HUES48 (cell line): ENCODE measurements at regions not wholly inside any gene's neighbourhood (a gene's known extent, or its start where the extent isn't known, plus 50 kb on each side); places are given as distances from the start of the nearest gene placed in this dataset.
A peak's percentile ranks its signal among the peaks of the same experiment; 100 is the strongest.

Experiments used
- H3K27ac ChIP-seq: one replicate; pipeline ENCODE4 v1.7.0; 2013; ENCODE audit warnings: low read depth, low read length, inconsistent platforms
- H3K27me3 ChIP-seq: 2 replicates; pipeline ENCODE4 v1.6.1; 2013; ENCODE audit warnings: mild to moderate bottlenecking, low read length; ENCODE audit not compliant: control insufficient read depth, insufficient read depth
- H3K36me3 ChIP-seq: 2 replicates; pipeline ENCODE4 v1.6.1; 2013; ENCODE audit warnings: low read length; ENCODE audit not compliant: control insufficient read depth, insufficient read depth
- H3K4me1 ChIP-seq: 2 replicates; pipeline ENCODE4 v1.6.1; 2013; ENCODE audit warnings: mild to moderate bottlenecking, low read length; ENCODE audit not compliant: control insufficient read depth, insufficient read depth
- H3K4me3 ChIP-seq: 2 replicates; pipeline ENCODE4 v1.5.1; 2013; ENCODE audit warnings: mild to moderate bottlenecking, low read depth, low read length
- H3K9ac ChIP-seq: 2 replicates; pipeline ENCODE4 v1.6.1; 2013; ENCODE audit warnings: mild to moderate bottlenecking, low read depth, low read length, moderate library complexity
- H3K9me3 ChIP-seq: 2 replicates; pipeline ENCODE4 v1.6.1; 2013; ENCODE audit warnings: low read length; ENCODE audit not compliant: control insufficient read depth, insufficient read depth

DNA sequence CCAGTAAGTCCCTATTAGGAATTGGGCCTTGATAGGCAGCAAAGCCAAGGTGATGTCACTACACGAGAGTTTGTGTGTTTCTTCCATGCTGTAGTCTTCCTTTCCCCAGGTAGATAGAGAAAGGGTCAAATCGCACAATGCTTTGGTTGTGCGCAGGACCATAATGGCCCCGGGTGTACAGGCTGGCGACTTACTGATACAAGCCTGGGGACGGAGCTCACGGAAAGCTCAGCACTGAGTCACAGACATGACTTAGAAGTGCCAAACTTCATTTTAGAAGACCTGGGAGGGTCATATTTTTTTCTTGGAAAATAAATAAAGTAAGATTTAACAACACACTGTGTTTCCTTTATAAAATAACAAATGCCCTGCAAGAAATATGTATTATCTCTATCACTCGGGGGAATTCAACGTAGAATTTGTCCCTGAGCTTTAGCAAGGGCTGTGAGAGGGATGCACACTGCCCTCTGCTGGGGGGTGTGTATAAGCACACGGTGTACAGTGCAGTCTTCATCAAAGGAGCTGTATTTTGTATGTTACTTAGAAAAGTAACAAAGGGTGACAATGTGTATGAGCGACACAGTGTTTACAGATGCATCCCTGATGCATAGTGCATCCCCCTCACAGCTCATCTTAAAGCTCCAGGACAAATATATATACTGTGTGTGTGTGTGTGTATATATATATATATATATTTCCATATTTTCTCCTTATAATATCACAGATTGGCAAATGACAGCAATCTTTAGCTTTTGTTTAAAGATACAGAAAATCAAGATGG, 254.5 kb upstream of the VEGFC start:
- Histone ChIP-seq H3K27me3 (no peaks in the 10 kb centered on the region), H3K4me3 (0 out of 2 replicates have a peak overlapping the region, but pooled peaks have one; percentile 27), H3K9me3 (no peaks in the 10 kb centered on the region), H3K36me3 (no peaks in the 10 kb centered on the region), H3K9ac (no peak overlapping the region), H3K27ac (no peak overlapping the region), H3K4me1 (no peaks in the 10 kb centered on the region)

DNA sequence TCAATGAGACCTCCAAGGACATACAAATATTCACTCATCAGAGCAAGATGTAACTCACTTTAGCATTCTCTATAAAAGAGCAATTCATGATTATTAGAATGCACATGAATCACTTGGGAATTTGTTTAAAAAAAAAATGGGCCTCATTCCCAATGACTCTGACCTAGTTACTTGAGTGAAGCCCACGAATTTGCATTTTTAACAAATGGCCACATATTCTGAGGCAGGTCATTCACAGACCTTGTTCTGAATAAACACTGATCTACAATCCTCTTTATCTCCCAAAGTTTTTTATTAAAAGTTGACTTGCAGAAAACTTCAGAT, 255.1 kb upstream of the VEGFC start:
- Histone ChIP-seq H3K4me1 (no peaks in the 10 kb centered on the region), H3K27me3 (no peaks in the 10 kb centered on the region), H3K4me3 (no peak overlapping the region), H3K9ac (no peak overlapping the region), H3K27ac (no peak overlapping the region), H3K9me3 (no peaks in the 10 kb centered on the region), H3K36me3 (no peaks in the 10 kb centered on the region)

DNA sequence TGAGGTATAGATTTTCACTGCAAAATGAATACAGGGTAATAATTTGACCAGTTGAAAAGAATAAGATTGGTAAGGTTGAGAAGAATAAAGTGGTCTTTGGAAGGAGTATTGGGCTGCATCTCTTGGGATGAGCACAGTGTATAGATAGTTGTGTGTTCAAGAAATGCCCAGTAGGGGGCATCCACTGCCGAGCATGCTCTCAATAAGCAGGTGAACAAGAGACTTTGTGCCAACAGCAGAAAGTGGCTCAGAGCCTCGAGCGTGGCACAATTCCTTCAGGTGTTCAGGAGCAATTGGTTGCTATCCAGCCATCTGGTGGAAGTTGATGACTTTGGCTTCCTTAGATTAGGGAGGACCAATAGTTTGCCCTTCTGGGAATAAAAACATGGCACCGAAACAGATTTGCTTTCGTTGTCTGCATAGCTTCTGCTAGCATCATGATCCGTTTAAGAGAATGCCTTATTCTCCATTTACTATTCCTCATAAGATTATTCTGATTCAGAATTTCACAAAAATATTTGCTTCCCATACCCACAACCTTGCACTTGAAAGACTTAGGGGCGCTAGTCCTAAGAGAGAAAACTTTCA, 258.1 kb upstream of the NEIL3 start:
- Histone ChIP-seq H3K4me1 (no peaks in the 10 kb centered on the region), H3K9me3 (no peaks in the 10 kb centered on the region), H3K4me3 (no peak overlapping the region), H3K36me3 (no peaks in the 10 kb centered on the region), H3K27ac (no peak overlapping the region), H3K27me3 (no peaks in the 10 kb centered on the region), H3K9ac (no peak overlapping the region)

DNA sequence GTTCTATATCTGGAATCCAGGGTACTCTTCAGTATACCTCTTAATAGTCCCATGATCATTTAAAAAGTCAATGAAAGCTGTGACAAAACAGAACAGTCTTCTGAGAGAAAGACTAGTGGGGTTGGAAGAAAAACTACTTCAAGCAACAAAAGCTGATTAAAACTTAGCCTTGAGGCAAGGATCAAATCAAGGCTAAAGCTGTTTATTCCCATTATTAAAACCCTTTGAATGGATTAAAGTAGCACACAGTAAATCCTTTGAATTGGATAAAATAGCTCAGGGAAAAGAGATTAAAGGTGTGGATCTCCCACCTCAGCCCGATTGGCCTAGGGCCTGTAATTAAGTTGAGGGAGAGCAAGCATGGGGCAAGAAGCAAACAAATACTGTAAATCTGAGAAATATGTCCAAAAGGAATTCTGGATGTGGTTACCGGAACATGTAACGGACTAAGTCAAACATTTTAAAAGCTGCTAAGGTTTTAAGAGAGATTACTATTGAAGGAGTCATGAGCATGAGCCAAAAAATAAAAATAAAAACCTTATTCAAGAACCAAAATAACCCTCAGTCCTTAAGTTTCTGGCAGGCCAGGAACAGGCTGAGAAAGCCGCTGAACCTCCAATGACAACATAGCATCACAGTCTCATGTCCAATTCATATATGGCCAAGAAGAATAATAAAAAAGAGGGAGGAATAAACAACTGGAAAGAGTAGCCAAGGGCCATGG, 257.3 kb upstream of the NEIL3 start:
- Histone ChIP-seq H3K9ac (no peak overlapping the region), H3K27me3 (no peaks in the 10 kb centered on the region), H3K4me3 (no peak overlapping the region), H3K9me3 (no peaks in the 10 kb centered on the region), H3K36me3 (no peaks in the 10 kb centered on the region), H3K4me1 (no peaks in the 10 kb centered on the region), H3K27ac (no peak overlapping the region)

DNA sequence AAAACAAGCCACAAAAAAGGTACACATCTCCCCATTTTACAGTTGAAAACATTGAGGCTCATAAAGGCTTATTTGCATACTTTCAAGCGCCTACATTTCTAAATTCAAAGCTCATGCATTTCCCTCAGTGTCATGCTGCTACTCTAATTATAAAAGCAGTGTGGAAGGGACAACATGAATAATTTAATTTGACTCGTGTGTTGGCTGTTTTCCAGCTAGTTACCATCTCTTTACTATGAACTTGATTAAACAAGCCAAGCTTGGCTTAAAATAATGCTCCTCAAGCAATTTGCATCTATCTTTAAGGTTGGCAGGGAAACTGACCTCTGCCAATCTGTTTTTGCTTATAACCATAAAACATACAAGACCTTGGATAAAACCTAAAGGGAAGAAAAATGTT, 252.5 kb upstream of the NEIL3 start:
- no peaks in the 10 kb centered on the region for H3K27me3 ChIP-seq
- H3K4me3 ChIP-seq = no peak overlapping the region
- H3K36me3 ChIP-seq = no peaks in the 10 kb centered on the region
- no peaks in the 10 kb centered on the region for H3K4me1 ChIP-seq
- no peak overlapping the region for H3K27ac ChIP-seq
- H3K9me3 ChIP-seq = no peaks in the 10 kb centered on the region
- H3K9ac ChIP-seq = no peak overlapping the region

DNA sequence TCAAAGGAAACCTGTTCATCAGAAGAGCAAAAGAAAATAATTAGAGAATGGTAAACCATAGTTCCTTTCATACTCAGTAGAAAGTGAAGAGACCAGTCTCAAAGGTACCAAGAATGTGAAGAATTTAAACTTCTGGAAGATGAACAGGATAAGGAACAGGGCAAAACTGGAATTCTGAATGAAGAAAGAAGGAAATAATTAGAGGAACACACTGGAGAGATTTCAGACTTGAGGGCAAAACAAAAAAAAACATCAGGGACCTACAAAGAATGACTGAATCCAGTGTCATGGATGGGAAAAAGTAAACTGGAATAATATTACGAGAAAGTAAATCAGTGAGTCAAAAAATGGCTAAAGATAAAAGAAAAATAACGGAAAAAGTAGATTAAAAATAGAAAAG, 245.6 kb upstream of the NEIL3 start:
- H3K27me3 ChIP-seq = no peaks in the 10 kb centered on the region
- H3K27ac ChIP-seq = no peak overlapping the region
- no peak overlapping the region for H3K9ac ChIP-seq
- H3K9me3 ChIP-seq = no peaks in the 10 kb centered on the region
- H3K4me3 ChIP-seq = no peak overlapping the region
- H3K36me3 ChIP-seq = no peaks in the 10 kb centered on the region
- H3K4me1 ChIP-seq = peaks cover 6% of the 10 kb centered on the region

DNA sequence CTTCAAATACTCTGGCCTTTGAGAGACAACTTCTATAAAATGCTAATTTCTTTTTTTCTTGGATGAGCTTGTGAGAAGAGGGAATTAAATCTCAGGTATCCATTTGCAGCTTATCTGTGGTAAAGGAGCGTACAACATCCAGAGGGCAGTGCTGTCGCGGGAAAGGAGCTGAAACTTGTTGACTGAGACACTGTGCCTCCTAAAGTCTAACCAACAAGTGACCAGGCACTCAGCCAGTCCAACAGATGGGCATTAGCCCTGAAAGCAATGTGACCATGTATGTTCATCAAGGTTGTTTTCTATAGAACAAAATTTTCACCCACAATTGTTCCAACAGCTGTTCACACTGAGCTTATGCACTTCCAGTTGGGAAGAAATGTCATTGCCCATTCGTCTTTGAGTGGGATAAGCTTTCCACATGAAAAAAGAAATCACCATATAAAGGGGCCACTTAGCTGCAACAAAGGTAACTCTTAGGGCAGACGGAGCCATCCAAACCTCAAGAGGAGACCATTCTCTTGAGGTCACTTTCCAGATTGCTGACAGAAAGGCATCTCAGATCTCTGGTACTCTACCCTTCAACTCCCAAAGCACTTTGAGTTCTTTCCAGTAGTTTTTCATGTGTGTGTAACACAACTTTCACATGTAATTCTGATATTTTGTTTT, 244.8 kb upstream of the NEIL3 start:
- Histone ChIP-seq H3K27me3 (no peaks in the 10 kb centered on the region), H3K9me3 (no peaks in the 10 kb centered on the region), H3K9ac (no peak overlapping the region), H3K36me3 (no peaks in the 10 kb centered on the region), H3K4me1 (peaks cover 6% of the 10 kb centered on the region), H3K27ac (no peak overlapping the region), H3K4me3 (no peak overlapping the region)

DNA sequence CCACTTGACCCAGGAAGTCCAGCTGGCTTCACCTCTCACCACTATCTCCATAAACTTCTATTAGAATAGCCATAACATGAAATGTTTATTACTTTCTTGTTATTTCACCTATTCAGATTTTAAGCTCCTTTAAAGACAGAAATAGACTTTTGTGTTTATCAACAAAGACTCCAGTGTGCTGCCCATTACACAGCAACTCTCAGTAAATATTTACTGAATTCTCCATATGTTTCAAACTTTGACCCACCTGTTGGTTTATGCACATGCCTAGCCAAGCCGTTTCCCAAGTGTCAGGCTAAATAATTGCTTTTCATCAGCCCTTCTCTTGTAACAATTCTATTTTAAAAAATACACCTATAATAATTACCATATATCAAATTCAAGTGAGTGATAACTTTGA, 242.9 kb upstream of the NEIL3 start:
- Histone ChIP-seq H3K27me3 (no peaks in the 10 kb centered on the region), H3K9ac (no peak overlapping the region), H3K27ac (no peak overlapping the region), H3K4me3 (no peak overlapping the region), H3K4me1 (peaks cover 6% of the 10 kb centered on the region), H3K9me3 (no peaks in the 10 kb centered on the region), H3K36me3 (no peaks in the 10 kb centered on the region)

DNA sequence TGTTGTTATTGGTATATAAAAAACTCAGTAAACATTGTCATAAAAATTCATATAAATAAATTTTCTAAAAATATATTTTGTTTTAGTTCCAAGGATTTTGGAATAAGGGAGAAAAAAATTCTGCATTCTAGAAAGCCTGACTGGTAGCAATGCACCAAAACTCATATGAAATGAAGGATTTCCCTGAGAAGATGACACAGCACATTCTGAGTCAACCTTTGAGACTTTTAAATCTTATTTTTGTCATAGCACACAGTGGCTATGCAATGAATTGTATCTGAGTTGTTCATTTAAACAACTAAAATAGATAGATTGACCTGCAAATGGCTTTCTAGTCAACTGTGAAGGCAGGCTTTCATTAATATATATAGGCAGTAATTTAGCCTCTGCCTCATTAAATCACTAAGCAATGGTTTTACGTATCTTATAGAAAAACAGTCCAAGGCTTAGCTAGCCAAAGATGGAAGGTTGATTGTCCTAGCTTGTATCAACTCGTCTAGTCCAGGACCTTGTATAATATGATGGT, 239.1 kb upstream of the NEIL3 start:
- no peak overlapping the region for H3K4me3 ChIP-seq
- no peaks in the 10 kb centered on the region for H3K36me3 ChIP-seq
- H3K9me3 ChIP-seq = no peaks in the 10 kb centered on the region
- no peaks in the 10 kb centered on the region for H3K4me1 ChIP-seq
- H3K9ac ChIP-seq = no peak overlapping the region
- no peaks in the 10 kb centered on the region for H3K27me3 ChIP-seq
- H3K27ac ChIP-seq = no peak overlapping the region

DNA sequence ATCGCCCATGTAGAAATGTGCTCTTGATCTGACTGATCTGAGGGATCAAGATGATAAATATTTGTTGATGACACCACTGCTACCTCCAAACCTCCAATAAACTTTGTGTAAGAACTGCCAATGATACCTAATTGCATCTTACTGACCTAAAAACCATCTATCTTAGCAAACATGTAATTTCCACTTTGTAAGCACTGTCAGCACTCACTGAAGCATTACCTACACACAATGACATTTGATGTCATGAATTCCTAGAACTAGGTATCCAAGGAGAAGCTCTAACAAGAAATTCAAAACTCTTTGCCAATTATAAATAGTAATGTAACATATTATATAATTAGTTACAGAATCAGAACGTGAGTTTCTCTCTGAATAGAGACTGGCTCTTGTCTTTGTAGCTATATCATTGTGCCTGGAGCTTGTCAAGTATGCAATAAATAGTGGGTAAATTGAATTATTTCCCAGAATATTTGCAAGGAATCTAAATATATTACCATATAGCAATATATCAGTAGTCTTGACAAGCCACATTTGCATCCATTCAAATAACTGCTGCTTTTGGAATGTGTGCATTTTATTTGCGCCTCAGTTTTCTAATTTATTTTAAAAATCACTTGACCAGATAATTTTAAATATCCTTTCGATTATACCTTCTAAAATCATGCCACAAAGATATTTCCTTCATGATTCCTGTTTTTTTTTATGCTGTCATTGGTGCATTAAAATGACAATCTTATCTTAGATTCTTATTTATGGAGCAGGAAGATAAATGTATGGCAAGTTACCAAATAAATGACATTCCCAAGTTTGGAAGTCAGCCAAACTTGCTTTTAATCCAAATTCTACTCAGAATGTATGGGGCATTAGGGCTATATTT, 232.3 kb upstream of the NEIL3 start:
- no peaks in the 10 kb centered on the region for H3K9me3 ChIP-seq
- no peak overlapping the region for H3K9ac ChIP-seq
- H3K36me3 ChIP-seq = no peaks in the 10 kb centered on the region
- H3K4me1 ChIP-seq = no peaks in the 10 kb centered on the region
- H3K4me3 ChIP-seq = no peak overlapping the region
- H3K27me3 ChIP-seq = no peaks in the 10 kb centered on the region
- H3K27ac ChIP-seq = no peak overlapping the region
